Glomerular visceral epithelial cell (primary cell): ENCODE measurements at regions not wholly inside any gene's neighbourhood (a gene's known extent, or its start where the extent isn't known, plus 50 kb on each side); places are given as distances from the start of the nearest gene placed in this dataset.

Experiments used
- DNase-seq: peaks from one replicate; pipeline ENCODE4 v3.0.0-alpha.2; 2016; ENCODE audit errors: extremely low spot score

GRCh38 chr5:67373518-67373917 is 176.9 kb upstream of the CD180 start:
- no peak for DNase-seq

GRCh38 chr5:67372887-67373286 is 176.3 kb upstream of the CD180 start:
- DNase-seq: no peak

- no peak for DNase-seq
Measured at GRCh38 chr5:67371924-67372323, 175.3 kb upstream of the CD180 start.

DNA sequence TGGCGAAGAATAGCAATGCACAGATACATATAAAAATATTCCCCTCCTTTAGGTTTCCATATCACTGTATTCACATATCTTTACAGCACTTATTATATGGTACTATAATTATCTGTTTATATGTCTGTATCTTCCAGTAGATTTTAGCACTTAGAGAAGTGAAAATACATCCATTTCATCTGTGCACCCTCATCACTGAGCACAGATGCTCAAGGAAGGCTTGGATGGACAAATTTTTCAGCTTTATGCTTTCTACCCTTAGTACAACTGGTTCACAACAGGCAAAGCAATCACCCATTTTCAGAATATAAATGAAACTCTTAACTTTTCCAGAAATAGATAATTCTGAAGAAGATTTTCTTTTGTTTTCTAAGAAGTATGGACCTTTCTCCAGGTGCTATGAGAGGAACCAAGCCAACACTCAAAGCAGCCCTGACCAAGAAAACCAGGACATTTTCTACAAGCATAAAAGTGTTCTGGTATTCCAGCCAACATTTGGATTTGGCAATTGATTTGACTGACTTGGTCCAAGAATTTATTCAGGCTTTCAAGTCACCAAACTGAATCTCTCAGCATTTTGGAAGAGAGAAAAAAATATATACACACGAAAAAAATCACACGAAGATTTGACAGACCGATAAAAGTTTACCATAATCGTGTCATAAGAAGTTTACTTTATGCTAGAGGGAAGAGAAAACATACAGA is 170.2 kb upstream of the CD180 start:
- DNase-seq: no peak

DNA sequence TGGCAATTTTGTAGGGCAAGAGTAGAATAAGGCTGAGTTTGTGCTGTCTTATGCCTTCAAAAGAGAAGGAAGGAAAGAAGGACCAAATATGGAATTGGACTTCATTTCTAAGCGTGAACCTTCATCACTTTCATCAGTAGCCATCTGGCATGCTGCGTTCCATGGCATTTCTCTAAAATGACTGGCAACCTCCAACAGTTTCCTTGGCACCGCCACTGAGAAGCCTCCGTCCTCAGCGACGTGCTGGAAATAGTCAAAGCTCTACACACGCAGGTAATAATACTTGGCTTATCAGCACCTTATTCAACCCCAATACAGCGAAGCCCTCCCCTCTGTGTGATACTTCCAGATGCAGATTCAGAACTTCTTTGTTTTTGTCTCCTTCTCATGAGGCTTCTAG is 169.7 kb upstream of the CD180 start:
- no peak for DNase-seq

DNA sequence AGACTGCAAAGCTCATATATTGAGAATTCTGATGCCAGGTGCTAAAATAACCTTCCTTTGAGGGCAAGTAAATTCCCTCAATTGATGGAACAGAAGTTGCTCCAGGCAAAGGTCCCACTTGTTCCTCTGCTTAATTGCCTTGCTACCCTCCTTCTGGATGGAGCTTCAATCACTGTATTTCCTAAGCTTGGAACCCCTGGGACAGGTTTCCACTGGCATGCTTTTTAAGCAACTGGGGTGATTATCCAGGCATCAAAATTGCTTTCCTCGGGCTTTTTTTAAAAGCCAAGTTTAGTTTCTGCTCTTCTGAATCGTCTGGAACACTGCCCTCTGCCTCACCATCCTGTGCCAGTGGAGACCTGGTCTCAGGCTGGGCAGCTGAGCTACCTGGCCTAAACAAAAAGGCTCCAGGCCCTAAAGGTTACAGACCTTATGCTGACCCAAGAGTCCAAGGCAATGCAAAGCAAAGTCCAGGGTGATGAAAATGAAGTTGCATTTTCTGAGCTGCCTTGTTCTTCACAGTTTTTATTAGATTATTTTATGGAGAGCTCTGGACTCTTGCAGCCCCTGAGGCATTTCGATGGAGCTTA is 167.9 kb upstream of the CD180 start:
- DNase-seq: no peak

DNA sequence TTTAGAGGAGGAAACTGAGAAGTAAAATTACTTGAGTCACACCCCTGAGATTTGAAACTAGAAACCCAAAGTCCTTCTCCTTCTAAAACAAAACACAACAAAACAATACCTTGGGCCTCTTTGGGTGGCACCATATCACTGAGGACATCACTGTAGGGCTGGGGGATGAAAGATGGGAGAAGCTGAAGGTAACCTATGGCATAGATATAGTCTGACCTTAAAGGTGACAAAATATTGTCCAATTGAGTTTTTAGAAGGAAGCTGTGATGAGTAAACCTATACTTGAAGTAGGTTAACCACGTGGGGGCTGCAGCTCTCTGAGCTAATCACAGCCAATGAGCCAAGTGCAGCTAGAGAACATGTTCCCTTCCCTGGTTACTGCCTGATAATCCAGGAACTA is 167.4 kb upstream of the CD180 start:
- no peak for DNase-seq

DNA sequence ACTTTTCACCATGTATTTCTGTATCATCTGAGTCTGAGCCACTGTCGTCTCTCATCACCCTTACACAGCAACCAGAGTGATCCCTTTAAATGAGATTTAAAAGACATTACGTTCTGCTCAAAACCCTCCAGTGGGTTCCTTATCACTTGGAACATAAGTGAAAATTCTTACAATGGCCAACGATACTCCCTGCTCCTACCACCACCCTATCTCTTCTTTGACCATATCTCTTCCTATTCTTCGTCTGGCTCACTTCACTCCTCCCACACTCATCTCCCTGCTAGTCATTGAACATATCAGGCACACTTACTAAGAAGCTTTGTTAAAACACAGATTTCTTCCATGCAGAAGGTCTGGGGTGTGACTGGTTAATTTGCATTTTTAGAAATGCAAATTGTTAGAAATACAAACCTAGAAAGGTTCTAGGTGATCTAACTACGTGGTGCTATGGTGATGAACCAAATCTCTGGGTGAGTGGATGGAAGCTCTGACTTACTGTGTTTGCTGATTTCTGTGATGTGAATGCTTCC is 166.6 kb upstream of the CD180 start:
- no peak for DNase-seq

GRCh38 chr5:67361932-67362729 is 165.5 kb upstream of the CD180 start:
- no peak for DNase-seq

DNA sequence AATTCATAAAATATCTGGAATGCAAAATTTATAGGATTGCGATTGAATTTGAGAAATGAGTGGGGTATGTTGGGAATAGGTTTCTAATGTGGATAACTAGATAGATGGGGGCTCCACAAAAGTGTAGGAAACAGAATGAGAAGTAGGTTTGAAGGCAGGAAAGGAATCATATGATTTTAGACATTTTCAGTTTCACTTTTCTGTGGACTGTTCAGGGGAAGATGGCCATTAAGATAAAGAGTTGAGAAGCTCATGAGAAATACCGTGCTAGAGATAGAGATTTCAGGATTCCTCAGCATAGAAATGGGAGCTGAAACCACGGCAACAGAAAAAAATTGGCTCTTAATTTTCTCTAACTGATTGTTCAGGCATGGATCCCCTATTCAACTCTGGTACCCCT is 163.4 kb upstream of the CD180 start:
- DNase-seq: no peak

GRCh38 chr5:67358186-67358585 is 161.6 kb upstream of the CD180 start:
- no peak for DNase-seq

DNA sequence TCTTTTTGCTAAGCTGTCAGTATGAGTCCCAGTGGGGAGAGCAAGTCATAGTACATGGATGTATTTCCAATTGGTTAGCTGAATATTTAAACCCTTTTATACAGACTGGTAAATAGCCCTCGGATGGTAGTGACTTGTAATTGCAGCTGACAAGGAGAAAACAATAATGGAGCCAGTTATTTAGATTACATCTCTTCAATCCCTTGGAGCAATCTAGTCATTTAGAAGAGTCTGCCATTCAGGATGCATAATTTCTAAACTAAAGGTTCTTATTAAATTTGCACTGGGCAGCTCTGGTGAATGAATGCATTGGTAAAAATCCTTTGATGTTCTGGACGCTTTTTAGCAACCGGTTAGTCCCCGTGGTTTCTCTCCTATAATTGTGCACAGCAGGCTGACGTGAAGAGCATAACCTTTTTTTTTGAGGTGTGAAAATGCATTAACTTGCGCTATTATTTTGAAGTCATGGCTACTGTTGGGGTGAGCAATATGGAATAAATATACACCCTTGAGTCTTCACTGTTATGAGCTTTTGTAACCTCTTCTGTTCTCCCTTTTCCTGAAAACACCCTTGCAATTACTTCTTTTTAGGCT is 158.6 kb upstream of the CD180 start:
- DNase-seq: no peak

DNA sequence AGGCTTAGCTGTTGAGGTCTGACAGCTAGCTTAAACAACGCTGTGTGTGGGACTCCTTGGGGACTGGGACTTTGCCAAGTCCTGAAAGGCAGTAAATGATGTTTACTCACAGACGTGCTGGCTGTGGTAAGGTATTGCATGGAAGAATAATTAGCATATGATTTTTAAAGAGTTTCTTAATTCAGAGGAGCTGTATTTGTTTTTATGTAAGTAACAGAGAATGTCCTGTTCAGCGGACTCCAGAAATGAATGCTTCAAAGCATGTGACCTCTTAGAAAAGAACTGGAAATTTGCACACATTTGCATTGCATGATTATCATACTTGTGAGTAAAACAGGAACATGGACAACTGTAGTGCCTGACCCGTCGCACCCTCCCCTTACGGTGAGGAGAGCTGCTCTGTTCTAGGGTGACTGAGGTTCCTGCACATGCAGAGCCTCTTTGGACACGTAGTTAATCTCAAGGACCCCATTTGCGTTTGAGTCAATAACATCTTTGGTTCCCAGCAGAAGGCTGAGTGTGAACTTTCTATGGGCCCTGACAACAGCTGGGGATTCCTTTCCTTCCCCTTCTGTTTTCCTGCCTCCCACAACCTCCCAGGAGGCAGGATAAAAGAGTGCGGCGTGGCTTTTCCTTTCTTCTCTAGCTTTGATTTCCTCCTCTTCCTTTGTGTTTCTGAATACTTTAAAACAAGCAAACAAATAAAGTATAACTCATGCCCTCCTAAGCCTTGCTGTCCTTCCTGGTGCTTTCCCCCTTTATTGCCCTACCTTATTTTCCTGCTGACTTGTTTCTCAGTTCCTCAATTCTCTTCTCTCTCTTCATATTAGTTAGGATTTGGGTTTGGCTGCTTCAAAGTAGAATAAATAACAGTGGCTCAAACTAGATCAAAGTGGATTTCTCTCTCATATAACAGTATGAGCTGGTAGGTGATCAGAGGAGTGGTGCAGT is 157.2 kb upstream of the CD180 start:
- DNase-seq: no peak

DNA sequence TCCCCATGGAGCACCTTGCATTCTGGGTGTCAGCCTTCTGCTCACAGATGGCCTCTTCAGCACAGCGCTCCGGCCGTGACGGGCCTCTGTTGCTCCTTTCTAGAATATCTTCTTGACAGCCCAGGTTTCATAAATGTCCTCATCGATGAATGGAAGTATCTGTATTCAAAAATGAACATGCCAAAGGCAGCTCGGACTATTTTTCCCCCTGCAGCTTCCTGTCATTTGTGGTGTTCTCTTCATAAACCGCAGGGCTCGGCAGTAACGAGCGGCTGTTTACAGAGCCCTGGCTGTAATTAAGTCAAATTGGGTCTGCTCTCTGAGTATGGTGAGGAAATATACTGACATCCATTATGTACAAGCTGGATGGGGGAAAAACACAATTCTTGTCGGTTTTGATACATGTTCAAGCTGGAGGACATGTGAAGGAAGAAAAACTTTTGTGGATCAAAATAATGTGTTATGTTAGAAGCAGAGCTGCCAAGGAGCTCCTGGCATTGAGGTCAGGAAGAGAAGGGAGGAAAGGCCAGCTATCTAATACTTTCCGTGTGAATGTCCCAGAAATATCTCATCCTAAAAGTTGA is 154.1 kb upstream of the CD180 start:
- no peak for DNase-seq

DNA sequence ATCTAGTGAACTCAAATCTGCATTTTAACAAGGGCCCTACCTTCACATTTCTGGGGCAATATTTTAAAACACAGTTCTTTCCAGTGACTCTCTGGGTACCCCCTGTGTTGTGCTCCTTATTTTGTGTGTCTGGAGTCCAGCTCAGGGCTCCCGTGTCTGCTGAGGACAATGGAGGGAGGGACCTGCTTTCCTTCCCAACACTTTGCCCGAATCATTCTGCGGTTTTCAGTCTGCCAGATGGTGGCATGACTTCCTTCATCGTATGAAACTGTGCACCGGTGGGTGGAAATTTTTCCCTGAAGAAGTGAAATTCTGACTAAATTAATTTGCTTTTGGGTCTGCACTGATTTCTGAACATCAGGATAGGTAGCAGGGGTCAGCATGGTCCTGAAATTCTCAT is 153.6 kb upstream of the CD180 start:
- DNase-seq: no peak

DNA sequence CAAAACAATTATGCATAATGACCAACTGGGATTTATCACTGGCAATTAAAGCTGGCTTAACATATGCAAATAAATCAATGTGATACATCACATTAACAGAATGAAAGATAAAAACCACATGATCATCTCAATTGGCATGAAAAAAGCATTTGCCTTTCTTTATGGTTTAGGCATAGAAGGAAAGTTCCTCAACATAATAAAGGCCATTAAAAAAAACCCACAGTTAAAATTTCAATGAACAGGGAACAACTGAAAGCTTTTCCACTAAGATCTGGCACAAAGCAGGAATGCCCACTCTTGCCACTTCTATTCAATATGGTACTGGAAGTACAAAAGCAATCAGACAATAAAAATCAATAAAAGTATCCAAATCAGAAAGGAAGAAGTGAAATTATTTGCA is 151.2 kb upstream of the CD180 start:
- DNase-seq: no peak

DNA sequence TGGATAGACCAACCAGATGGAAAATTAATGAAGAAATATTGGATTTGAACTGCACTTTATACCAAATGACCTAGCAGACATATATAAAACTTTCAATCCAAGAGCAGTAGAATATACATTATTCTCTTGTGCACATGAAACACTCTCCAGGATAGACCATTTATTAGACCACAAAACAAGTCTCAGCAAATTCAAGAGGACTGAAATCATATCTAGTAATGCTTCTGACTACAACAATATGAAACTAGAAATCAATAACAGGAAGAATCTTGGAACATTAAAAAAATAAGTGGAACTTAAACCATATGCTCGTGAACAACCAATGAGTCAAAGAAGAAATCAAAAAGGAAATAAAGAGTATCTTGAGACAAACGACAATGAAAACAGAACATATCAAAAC is 150.0 kb upstream of the CD180 start:
- DNase-seq: no peak

DNA sequence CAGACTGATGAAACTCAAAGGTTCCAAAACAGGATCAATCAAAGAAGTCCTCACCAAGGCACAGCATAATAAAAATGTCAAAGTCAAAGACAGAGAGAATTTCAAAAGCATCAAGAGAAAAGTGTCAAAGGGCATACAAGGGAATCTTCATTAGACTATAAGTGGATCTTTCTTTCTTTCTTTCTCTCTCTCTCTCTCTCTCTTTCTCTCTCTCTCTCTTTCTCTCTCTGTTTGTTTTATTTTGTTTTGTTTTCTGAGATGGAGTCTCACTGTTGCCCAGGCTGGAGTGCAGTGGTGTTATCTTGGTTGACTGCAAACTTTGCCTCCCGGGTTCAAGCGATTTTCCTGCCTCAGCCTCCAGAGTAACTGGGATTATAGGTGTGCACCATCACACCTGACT is 148.3 kb upstream of the CD180 start:
- no peak for DNase-seq

DNA sequence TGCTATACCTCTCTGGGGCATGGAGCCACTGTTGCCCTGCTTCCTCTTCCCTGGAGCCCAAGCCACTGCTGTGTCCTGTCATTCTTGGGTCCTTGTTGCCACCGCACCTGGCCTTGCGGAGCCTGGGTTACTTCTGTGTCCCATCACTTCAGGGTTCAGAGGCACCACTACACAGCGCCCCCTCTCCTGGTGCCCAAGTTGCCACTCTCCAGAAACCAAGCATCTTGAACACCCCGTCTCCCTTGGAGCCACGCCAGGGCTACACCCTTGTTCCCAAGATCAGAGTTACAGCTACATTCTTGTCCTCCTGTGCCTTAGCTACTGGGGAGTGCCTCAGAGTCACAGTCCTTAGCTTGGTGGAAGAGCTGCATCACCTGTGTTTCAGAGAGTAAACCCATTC is 147.2 kb upstream of the CD180 start:
- no peak for DNase-seq

GRCh38 chr5:67341478-67341877 is 144.9 kb upstream of the CD180 start:
- no peak for DNase-seq

DNA sequence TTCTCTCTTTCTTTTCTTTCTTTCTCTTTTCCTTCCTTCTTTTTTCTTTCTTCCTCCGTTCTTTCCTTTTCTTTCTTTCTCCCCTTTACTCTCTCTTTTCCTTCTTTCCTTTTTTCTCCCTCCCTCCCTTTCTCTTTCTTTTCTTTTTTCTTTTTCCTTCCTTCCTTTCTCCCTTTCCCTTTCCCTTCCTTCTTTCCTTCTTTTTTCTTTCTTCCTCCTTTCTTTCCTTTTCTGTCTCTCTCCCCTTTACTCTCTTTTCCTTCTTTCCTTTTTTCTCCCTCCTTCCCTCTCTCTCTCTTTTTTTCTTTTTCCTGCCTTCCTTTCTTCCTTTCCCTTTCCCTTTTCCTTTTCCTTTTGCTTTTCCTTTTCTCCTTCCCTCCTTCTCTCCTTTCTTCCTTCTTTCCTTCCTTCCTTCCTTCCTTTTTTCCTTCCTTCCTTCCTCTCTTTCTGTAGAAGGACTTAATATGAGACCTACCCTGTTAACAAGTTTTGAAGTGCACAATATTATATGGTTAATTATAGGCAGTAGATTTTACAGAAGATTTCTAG is 142.7 kb upstream of the CD180 start:
- DNase-seq: no peak
